GM18502 (cell line): ENCODE measurements at regions not wholly inside any gene's neighbourhood (a gene's known extent, or its start where the extent isn't known, plus 50 kb on each side); places are given as distances from the start of the nearest gene placed in this dataset.

Experiments
- ATAC-seq: cut with Tn5 transposase; IDR thresholded peaks from one replicate; pipeline ENCODE4 v1.9.1; 2021; ENCODE audit warnings: mild to moderate bottlenecking; ENCODE audit not compliant: unreplicated experiment, poor library complexity

- ATAC-seq = no peak
These were observed 942.6 kb upstream of the SLC10A2 start for GRCh38 chr13:104008541-104009435.

GRCh38 chr13:104008075-104008474 is 941.9 kb upstream of the SLC10A2 start:
- no peak for ATAC-seq

- ATAC-seq = no peak
These were observed 940.4 kb upstream of the SLC10A2 start for GRCh38 chr13:104006625-104007075.

- no peak for ATAC-seq
These were observed 938.4 kb upstream of the SLC10A2 start for GRCh38 chr13:104004572-104004971.

- ATAC-seq = no peak
These were observed 936.0 kb upstream of the SLC10A2 start for GRCh38 chr13:104002216-104002615.

- no peak for ATAC-seq
These were observed 935.5 kb upstream of the SLC10A2 start for GRCh38 chr13:104001766-104002165.

GRCh38 chr13:103996733-103997132 is 930.5 kb upstream of the SLC10A2 start:
- no peak for ATAC-seq

GRCh38 chr13:103983948-103984347 is 917.7 kb upstream of the SLC10A2 start:
- no peak for ATAC-seq

- ATAC-seq = no peak
These were observed 910.2 kb upstream of the SLC10A2 start for GRCh38 chr13:103976371-103976770.

GRCh38 chr13:103973740-103974139 is 907.5 kb upstream of the SLC10A2 start:
- no peak for ATAC-seq

GRCh38 chr13:103969520-103970050 is 903.4 kb upstream of the SLC10A2 start:
- ATAC-seq = no peak

GRCh38 chr13:103965506-103966243 is 899.5 kb upstream of the SLC10A2 start:
- ATAC-seq = no peak

GRCh38 chr13:103961784-103962183 is 895.6 kb upstream of the SLC10A2 start:
- ATAC-seq = no peak

GRCh38 chr13:103961129-103961528 is 894.9 kb upstream of the SLC10A2 start:
- ATAC-seq = no peak

- no peak for ATAC-seq
These were observed 893.8 kb upstream of the SLC10A2 start for GRCh38 chr13:103960001-103960400.

GRCh38 chr13:103958691-103959090 is 892.5 kb upstream of the SLC10A2 start:
- ATAC-seq = no peak

GRCh38 chr13:103957939-103958338 is 891.7 kb upstream of the SLC10A2 start:
- no peak for ATAC-seq

GRCh38 chr13:103953859-103954258 is 887.6 kb upstream of the SLC10A2 start:
- ATAC-seq = no peak

GRCh38 chr13:103952183-103952582 is 886.0 kb upstream of the SLC10A2 start:
- no peak for ATAC-seq

- no peak for ATAC-seq
These were observed 882.2 kb upstream of the SLC10A2 start for GRCh38 chr13:103948426-103948825.

GRCh38 chr13:103945836-103946235 is 879.6 kb upstream of the SLC10A2 start:
- ATAC-seq = no peak
